ENCODE measurements at regions not wholly inside any gene's neighbourhood (a gene's known extent, or its start where the extent isn't known, plus 50 kb on each side); places are given as distances from the start of the nearest gene placed in this dataset.
"Not testable (repeated sequence)": the region's sequence is repeated elsewhere in the genome, so short reads cannot be mapped to it uniquely, and the experiment has no call there.

DNA sequence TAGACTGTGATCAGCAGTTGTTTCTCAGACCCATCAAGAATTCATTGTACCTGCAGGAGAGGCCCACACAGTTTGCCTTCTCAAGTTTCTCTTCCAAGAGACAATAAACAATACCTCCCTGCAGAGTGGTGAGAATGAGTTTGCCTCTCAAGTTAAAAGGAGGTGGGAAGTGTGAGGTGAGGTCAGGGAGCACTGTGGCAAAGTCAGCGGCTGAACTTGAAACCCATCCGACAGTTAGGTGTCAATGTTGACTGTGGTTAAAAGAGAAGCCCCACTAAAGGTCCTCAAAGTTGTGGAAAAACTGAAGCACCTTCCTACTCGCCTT, 72.9 kb upstream of the TSC22D1 start:
- no peaks in the 10 kb centered on the region for H3K4me1 ChIP-seq (ENCODE audit: control insufficient read depth, insufficient read depth, low read length, poor library complexity, severe bottlenecking)
- 31% methylated on average over 2 of the region's 3 CpGs; no CpG with 5 or more reads in 1 of the 2 experiments for WGBS, 2 experiments (ENCODE audit: insufficient coverage in 2 of 2)
- H3K36me3 ChIP-seq (ENCODE audit: control insufficient read depth, insufficient read depth, low read length), result no peaks in the 10 kb centered on the region
- no peak overlapping the region for H3K4me3 ChIP-seq (ENCODE audit: extremely low read depth, insufficient read depth, low read length, poor library complexity, severe bottlenecking)
- H3K9me3 ChIP-seq (ENCODE audit: control insufficient read depth, low read length), result no peaks in the 10 kb centered on the region
- H3K27ac ChIP-seq (ENCODE audit: low read depth, low read length, severe bottlenecking), result no peak overlapping the region

DNA sequence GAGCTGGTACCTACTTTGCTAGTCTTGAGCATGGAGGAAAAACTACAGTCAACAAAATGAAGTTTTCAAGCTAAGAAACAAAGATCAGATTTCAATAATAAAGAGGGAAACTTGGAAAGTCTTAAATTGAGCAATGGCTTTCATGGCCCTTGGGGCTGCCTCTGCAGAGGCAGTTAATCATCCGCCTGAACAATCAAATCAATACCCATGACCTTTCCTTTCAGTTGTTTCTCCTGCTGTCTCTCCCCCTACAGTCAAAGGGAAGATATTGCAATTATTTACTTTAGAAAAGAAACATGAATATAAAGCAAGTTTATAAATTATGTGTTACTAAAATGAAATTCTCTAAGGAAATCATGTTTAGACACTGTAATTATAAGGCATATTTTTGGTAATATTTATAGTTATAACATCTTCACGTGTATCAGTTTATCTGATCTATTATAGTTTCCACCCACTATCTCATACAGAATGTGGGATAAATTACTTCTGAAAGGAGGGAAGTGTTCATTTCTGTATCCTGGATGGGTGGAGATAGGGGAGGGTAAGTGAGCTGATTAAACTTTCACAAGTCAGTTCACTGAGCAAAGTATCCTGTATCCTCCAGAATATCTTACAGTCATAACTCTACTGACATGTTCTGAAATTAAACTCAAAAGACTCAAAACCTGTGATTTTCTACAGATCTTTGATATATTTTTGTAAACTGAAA, 72.4 kb upstream of the TSC22D1 start:
- WGBS, 2 experiments (ENCODE audit: insufficient coverage in 2 of 2), result no CpG with 5 or more reads among the region's 2 CpGs
- no peaks in the 10 kb centered on the region for H3K9me3 ChIP-seq (ENCODE audit: control insufficient read depth, low read length)
- no peaks in the 10 kb centered on the region for H3K36me3 ChIP-seq (ENCODE audit: control insufficient read depth, insufficient read depth, low read length)
- no peak overlapping the region for H3K27ac ChIP-seq (ENCODE audit: low read depth, low read length, severe bottlenecking)
- no peaks in the 10 kb centered on the region for H3K4me1 ChIP-seq (ENCODE audit: control insufficient read depth, insufficient read depth, low read length, poor library complexity, severe bottlenecking)
- H3K4me3 ChIP-seq (ENCODE audit: extremely low read depth, insufficient read depth, low read length, poor library complexity, severe bottlenecking), result no peak overlapping the region

DNA sequence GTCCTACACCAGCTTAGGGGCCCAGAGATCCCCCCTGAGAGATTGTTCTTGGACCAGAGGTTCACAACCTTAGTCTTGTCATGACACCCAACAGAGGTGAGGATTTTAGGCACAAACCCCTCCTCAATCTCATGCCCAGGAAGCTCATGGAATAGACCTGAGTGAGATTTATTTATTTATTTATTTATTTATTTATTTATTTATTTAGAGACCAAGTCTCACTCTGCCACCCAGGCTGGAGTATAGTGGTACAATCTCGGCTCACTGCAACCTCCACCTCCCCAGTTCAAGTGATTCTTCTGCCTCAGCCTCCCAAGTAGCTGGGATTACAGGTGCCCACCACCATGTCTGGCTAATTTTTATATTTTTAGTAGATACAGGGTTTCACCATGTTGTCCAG, 71.4 kb upstream of the TSC22D1 start:
- WGBS, 2 experiments (ENCODE audit: insufficient coverage in 2 of 2), result no CpG with 5 or more reads among the region's 1 CpG
- not testable (repeated sequence) for H3K36me3 ChIP-seq (ENCODE audit: control insufficient read depth, insufficient read depth, low read length); H3K4me1 ChIP-seq (ENCODE audit: control insufficient read depth, insufficient read depth, low read length, poor library complexity, severe bottlenecking); H3K27ac ChIP-seq (ENCODE audit: low read depth, low read length, severe bottlenecking); H3K9me3 ChIP-seq (ENCODE audit: control insufficient read depth, low read length); H3K4me3 ChIP-seq (ENCODE audit: extremely low read depth, insufficient read depth, low read length, poor library complexity, severe bottlenecking)

DNA sequence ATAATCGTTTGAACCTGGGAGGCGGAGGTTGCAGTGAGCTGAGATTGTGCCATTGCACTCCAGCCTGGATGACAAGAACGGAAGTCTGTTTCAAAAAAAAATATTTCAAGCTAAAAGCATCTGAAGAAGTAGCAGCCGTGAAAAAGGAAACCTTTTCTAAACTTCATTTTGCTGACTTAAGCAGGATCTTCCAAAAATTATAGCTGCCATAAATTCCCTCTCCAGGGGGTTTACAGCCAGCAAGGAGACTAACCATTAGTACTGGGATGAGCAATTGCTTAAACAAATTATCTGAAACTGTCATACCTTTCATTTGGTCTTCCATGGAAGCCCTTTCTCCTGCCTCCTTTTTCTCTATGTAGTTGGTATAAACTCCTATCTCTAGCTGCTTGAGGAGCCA, 69.9 kb upstream of the TSC22D1 start:
- no peaks in the 10 kb centered on the region for H3K9me3 ChIP-seq (ENCODE audit: control insufficient read depth, low read length)
- H3K4me1 ChIP-seq (ENCODE audit: control insufficient read depth, insufficient read depth, low read length, poor library complexity, severe bottlenecking), result no peaks in the 10 kb centered on the region
- H3K36me3 ChIP-seq (ENCODE audit: control insufficient read depth, insufficient read depth, low read length), result no peaks in the 10 kb centered on the region
- H3K4me3 ChIP-seq (ENCODE audit: extremely low read depth, insufficient read depth, low read length, poor library complexity, severe bottlenecking), result no peak overlapping the region
- 89 to 98% methylated on average over 4 of the region's 4 CpGs for WGBS, 2 experiments (ENCODE audit: insufficient coverage in 2 of 2)
- no peak overlapping the region for H3K27ac ChIP-seq (ENCODE audit: low read depth, low read length, severe bottlenecking)

GRCh38 chr13:44643256-44643655, 67.1 kb upstream of the TSC22D1 start:
- Histone ChIP-seq H3K36me3 (ENCODE audit: control insufficient read depth, insufficient read depth, low read length) (no peaks in the 10 kb centered on the region), H3K9me3 (ENCODE audit: control insufficient read depth, low read length) (no peaks in the 10 kb centered on the region), H3K4me3 (ENCODE audit: extremely low read depth, insufficient read depth, low read length, poor library complexity, severe bottlenecking) (no peak overlapping the region), H3K4me1 (ENCODE audit: control insufficient read depth, insufficient read depth, low read length, poor library complexity, severe bottlenecking) (no peaks in the 10 kb centered on the region), H3K27ac (ENCODE audit: low read depth, low read length, severe bottlenecking) (no peak overlapping the region)
- WGBS, 2 experiments (ENCODE audit: insufficient coverage in 2 of 2), result 94 to 100% methylated on average over 6 to 7 of the region's 7 CpGs

DNA sequence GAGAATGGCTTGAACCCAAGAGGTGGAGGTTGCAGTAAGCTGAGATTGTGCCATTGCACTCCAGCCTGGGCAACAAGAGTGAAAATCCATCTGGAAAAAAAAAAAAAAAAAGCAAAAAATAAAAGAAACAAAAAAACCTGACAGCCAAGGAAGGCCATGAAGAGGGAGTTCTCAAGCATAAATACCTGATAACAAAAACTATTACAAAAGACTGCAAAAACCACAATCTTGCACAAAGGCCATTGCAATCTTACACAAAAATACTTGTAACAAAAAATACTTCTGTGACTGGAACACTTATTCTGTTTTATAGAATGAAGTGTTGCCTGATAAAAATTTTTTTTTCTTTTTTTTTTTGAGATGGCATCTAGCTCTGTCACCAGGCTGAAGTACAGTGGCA, 61.5 kb upstream of the TSC22D1 start:
- no peaks in the 10 kb centered on the region for H3K36me3 ChIP-seq (ENCODE audit: control insufficient read depth, insufficient read depth, low read length)
- H3K4me3 ChIP-seq (ENCODE audit: extremely low read depth, insufficient read depth, low read length, poor library complexity, severe bottlenecking), result no peak overlapping the region
- no peaks in the 10 kb centered on the region for H3K9me3 ChIP-seq (ENCODE audit: control insufficient read depth, low read length)
- H3K27ac ChIP-seq (ENCODE audit: low read depth, low read length, severe bottlenecking), result no peak overlapping the region
- H3K4me1 ChIP-seq (ENCODE audit: control insufficient read depth, insufficient read depth, low read length, poor library complexity, severe bottlenecking), result no peaks in the 10 kb centered on the region

- no peaks in the 10 kb centered on the region for H3K4me1 ChIP-seq (ENCODE audit: control insufficient read depth, insufficient read depth, low read length, poor library complexity, severe bottlenecking)
- 75 to 89% methylated on average over 1 of the region's 2 CpGs for whole genome bisulfite sequencing, 2 experiments (ENCODE audit: insufficient coverage in 2 of 2)
- H3K27ac ChIP-seq (ENCODE audit: low read depth, low read length, severe bottlenecking), result no peak overlapping the region
- no peaks in the 10 kb centered on the region for H3K9me3 ChIP-seq (ENCODE audit: control insufficient read depth, low read length)
- no peaks in the 10 kb centered on the region for H3K36me3 ChIP-seq (ENCODE audit: control insufficient read depth, insufficient read depth, low read length)
- no peak overlapping the region for H3K4me3 ChIP-seq (ENCODE audit: extremely low read depth, insufficient read depth, low read length, poor library complexity, severe bottlenecking)
These were observed 53.5 kb upstream of the TSC22D1 start for GRCh38 chr13:44629465-44630183.

- not testable (repeated sequence) for H3K4me1 ChIP-seq (ENCODE audit: control insufficient read depth, insufficient read depth, low read length, poor library complexity, severe bottlenecking); H3K9me3 ChIP-seq (ENCODE audit: control insufficient read depth, low read length); H3K36me3 ChIP-seq (ENCODE audit: control insufficient read depth, insufficient read depth, low read length); H3K4me3 ChIP-seq (ENCODE audit: extremely low read depth, insufficient read depth, low read length, poor library complexity, severe bottlenecking); H3K27ac ChIP-seq (ENCODE audit: low read depth, low read length, severe bottlenecking)
These were observed 52.7 kb upstream of the TSC22D1 start for GRCh38 chr13:44628826-44629225.

DNA sequence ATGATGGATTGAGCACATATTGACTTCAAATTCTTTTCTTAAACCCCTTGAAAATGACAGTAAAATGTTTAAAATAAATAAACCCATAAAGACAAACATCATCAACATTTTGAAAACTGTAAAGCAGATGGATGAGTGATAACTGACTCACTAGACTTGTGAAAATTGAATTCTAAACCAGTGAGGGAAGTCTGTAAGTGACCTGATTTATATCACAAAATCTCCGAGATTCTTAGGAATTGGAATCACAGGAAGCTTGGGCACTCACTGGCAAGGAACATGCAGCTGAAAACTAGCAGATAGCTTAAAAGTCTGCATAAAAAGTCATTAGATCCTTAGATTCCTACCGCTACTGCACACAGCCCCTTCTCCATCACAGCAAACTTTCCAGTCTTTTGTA, 51.3 kb upstream of the TSC22D1 start:
- H3K36me3 ChIP-seq (ENCODE audit: control insufficient read depth, insufficient read depth, low read length), result no peaks in the 10 kb centered on the region
- no peak overlapping the region for H3K4me3 ChIP-seq (ENCODE audit: extremely low read depth, insufficient read depth, low read length, poor library complexity, severe bottlenecking)
- H3K27ac ChIP-seq (ENCODE audit: low read depth, low read length, severe bottlenecking), result no peak overlapping the region
- H3K4me1 ChIP-seq (ENCODE audit: control insufficient read depth, insufficient read depth, low read length, poor library complexity, severe bottlenecking), result no peaks in the 10 kb centered on the region
- 83% methylated on average over 1 of the region's 2 CpGs; no CpG with 5 or more reads in 1 of the 2 experiments for WGBS, 2 experiments (ENCODE audit: insufficient coverage in 2 of 2)
- H3K9me3 ChIP-seq (ENCODE audit: control insufficient read depth, low read length), result no peaks in the 10 kb centered on the region

- H3K4me3 ChIP-seq (ENCODE audit: extremely low read depth, insufficient read depth, low read length, poor library complexity, severe bottlenecking), result no peak overlapping the region
- 100% methylated on average over 1 of the region's 2 CpGs for WGBS, 2 experiments (ENCODE audit: insufficient coverage in 2 of 2)
- H3K9me3 ChIP-seq (ENCODE audit: control insufficient read depth, low read length), result no peaks in the 10 kb centered on the region
- no peak overlapping the region for H3K27ac ChIP-seq (ENCODE audit: low read depth, low read length, severe bottlenecking)
- H3K36me3 ChIP-seq (ENCODE audit: control insufficient read depth, insufficient read depth, low read length), result no peaks in the 10 kb centered on the region
- no peaks in the 10 kb centered on the region for H3K4me1 ChIP-seq (ENCODE audit: control insufficient read depth, insufficient read depth, low read length, poor library complexity, severe bottlenecking)
These were observed 50.0 kb upstream of the TSC22D1 start for GRCh38 chr13:44626176-44626575.

Measured in mesodermal cell (in vitro differentiated cells).